BLaER1 treated with 17β-estradiol and CSF1 and Interleukin-3, amounts not matched to agents 10 nM and 100 nM (cell line): ENCODE measurements at regions not wholly inside any gene's neighbourhood (a gene's known extent, or its start where the extent isn't known, plus 50 kb on each side); places are given as distances from the start of the nearest gene placed in this dataset.
"Not testable (repeated sequence)": the region's sequence is repeated elsewhere in the genome, so short reads cannot be mapped to it uniquely, and the experiment has no call there.

Experiments used
- H3K27ac ChIP-seq, 11 experiments: shearing (Covaris generic); formaldehyde crosslinking; 2 replicates each; pipeline ENCODE4 v1.8.1; 2022
- H3K27me3 ChIP-seq, 11 experiments: shearing (Covaris generic); formaldehyde crosslinking; 2 replicates each; pipeline ENCODE4 v1.8.1; 2022
- H3K36me3 ChIP-seq, 11 experiments: shearing (Covaris generic); formaldehyde crosslinking; 2 replicates each; pipeline ENCODE4 v1.8.1; 2022
- H3K4me1 ChIP-seq, 10 experiments: shearing (Covaris generic); formaldehyde crosslinking; 2 replicates each; pipeline ENCODE4 v1.8.1; 2022
- H3K4me2 ChIP-seq, 11 experiments: shearing (Covaris generic); formaldehyde crosslinking; 2 replicates each; pipeline ENCODE4 v1.8.1; 2022
- H3K4me3 ChIP-seq, 10 experiments: shearing (Covaris generic); formaldehyde crosslinking; 2 replicates each; pipeline ENCODE4 v1.8.1; 2022
- H3K9ac ChIP-seq, 11 experiments: shearing (Covaris generic); formaldehyde crosslinking; 2 replicates each; pipeline ENCODE4 v1.8.1; 2022
- H3K9me3 ChIP-seq, 11 experiments: shearing (Covaris generic); formaldehyde crosslinking; replicated peaks in 1 of 11; 2 replicates each; pipeline ENCODE4 v1.8.1; 2022
- H4K20me1 ChIP-seq, 11 experiments: shearing (Covaris generic); formaldehyde crosslinking; 2 replicates each; pipeline ENCODE4 v1.8.1; 2022
- Cebpa-rat ChIP-seq, 11 experiments: shearing (Covaris generic); IDR thresholded peaks; 2 replicates each; pipeline ENCODE4 v1.8.1; 2022

DNA sequence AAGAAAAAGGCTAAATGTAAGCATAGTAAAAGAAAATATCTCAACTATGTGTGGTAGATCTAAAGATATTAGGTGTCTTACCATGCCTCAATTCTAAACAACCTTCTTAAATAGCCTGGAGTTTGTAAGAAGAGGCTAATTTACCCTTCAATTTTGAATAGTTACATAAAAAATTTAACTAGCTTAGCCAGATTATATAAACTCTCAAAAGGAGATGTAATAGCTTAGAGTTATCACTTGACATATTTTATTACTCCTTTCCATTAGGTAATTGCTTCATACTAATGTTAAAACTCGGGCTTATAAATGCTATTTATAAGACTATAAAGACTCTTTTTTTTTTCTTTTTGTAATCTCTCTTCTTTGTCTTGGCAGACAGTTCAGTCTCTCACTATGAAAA is 297.5 kb upstream of the PABPC4L start:
- no peak overlapping the region for H3K4me3 ChIP-seq
- H4K20me1 ChIP-seq: no peaks in the 10 kb centered on the region
- H3K27me3 ChIP-seq: no peaks in the 10 kb centered on the region
- H3K9ac ChIP-seq: no peak overlapping the region
- peaks cover 0 to 15% (median 6%) of the 10 kb centered on the region in 11 experiments; a peak in 11 of 22 replicates for H3K9me3 ChIP-seq
- no peaks in the 10 kb centered on the region for H3K4me1 ChIP-seq
- no peak overlapping the region for H3K27ac ChIP-seq
- no peaks in the 10 kb centered on the region for H3K36me3 ChIP-seq
- no peak for TF ChIP-seq Cebpa-rat (IDR thresholded peaks at IDR 0.05)
- no peak overlapping the region for H3K4me2 ChIP-seq

DNA sequence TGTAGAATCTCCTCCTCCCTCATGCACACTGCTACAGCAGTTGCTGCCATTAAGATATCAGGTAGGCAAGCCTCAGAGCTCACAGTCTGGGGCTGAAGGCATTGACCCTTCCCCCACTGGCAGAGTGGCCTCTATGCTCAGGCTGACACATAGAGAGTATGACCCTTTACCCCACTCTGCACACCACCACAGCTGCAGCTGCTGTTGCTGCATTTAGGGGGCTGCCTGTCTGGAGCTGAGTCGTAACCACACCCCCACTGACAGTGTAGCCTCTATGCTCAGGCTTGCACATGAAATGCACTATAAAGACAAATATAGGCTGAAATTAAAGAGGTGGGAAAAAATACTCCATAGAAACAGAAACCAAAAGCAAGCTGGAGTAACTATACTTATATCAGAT is 289.3 kb upstream of the PABPC4L start:
- H3K27ac ChIP-seq: no peak overlapping the region
- no peak overlapping the region for H3K4me2 ChIP-seq
- no peak overlapping the region for H3K9ac ChIP-seq
- H3K27me3 ChIP-seq: no peaks in the 10 kb centered on the region
- H4K20me1 ChIP-seq: no peaks in the 10 kb centered on the region
- no peaks in the 10 kb centered on the region for H3K36me3 ChIP-seq
- no peak overlapping the region for H3K4me3 ChIP-seq
- no peaks in the 10 kb centered on the region for H3K4me1 ChIP-seq
- H3K9me3 ChIP-seq: 0 out of 22 replicates have a peak, but pooled peaks cover 0 to 6% (median 0%) of the 10 kb centered on the region in 11 experiments
- TF ChIP-seq Cebpa-rat (IDR thresholded peaks at IDR 0.05): no peak

DNA sequence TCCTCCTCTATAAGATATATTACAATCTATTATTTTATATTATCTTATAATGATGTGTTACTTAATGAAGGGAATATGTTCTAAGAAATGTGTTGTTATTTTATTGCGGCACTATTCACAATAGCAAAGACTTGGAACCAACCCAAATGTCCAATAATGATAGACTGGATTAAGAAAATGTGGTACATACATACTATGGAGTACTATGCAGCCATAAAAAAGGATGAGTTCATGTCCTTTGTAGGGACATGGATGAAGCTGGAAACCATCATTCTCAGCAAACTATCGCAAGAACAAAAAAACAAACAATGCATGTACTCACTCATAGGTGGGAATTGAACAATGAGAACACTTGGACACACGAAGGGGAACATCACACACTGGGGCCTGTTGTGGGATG is 281.9 kb upstream of the PABPC4L start:
- not testable (repeated sequence) for H4K20me1 ChIP-seq, H3K36me3 ChIP-seq, H3K4me1 ChIP-seq, H3K4me3 ChIP-seq, H3K27ac ChIP-seq, H3K4me2 ChIP-seq, H3K27me3 ChIP-seq, H3K9me3 ChIP-seq, H3K9ac ChIP-seq

DNA sequence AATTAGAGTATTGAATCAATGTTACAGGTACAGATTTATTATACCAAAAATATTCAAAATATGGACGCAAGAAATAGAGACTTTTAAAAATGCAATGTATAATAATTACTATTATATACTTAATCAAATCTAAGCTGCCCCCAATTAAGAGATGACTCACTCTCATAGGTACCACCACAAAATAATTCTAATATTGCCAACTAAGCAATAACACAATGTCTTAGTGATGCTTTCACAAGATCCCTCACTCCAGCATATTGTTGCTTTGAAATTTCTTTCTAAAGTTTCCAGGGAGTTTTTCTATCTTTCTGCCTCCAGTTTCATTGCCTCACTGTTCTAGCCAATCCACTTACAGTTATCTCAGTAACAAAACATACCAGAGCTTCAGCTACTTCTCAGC is 270.0 kb upstream of the PABPC4L start:
- no peak overlapping the region for H3K4me3 ChIP-seq

DNA sequence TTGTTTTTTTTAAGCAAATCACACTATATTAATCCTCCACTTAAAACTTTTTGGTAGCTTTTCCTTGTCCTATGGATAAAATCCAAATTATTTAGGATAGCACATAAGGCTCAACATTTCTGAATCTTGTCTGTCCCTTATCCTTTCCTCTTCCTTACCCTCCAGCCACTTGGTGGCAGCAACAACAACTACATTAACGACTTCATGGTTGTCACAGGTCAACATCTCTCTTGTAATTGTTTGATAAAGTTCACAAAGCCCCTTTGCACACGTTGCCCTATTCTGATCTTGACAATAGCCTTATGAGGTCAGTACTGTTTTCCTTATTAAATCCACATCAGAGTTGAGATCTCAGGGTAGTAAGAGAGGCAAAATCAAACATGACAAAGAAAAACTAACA is 269.0 kb upstream of the PABPC4L start:
- H3K4me2 ChIP-seq: no peak overlapping the region
- H3K27ac ChIP-seq: no peak overlapping the region
- no peak overlapping the region for H3K4me3 ChIP-seq
- H3K4me1 ChIP-seq: no peaks in the 10 kb centered on the region
- no peak overlapping the region for H3K9ac ChIP-seq
- no peaks in the 10 kb centered on the region for H3K36me3 ChIP-seq
- TF ChIP-seq Cebpa-rat (IDR thresholded peaks at IDR 0.05): no peak
- no peaks in the 10 kb centered on the region for H4K20me1 ChIP-seq
- H3K27me3 ChIP-seq: no peaks in the 10 kb centered on the region
- H3K9me3 ChIP-seq: no peaks in the 10 kb centered on the region

More for the DNA sequence above, 270.0 kb upstream of the PABPC4L start:
- no peaks in the 10 kb centered on the region for H3K4me1 ChIP-seq
- H3K9me3 ChIP-seq: no peaks in the 10 kb centered on the region
- H3K4me2 ChIP-seq: no peak overlapping the region
- no peaks in the 10 kb centered on the region for H3K27me3 ChIP-seq
- TF ChIP-seq Cebpa-rat (IDR thresholded peaks at IDR 0.05): no peak
- no peak overlapping the region for H3K9ac ChIP-seq
- no peaks in the 10 kb centered on the region for H4K20me1 ChIP-seq
- H3K27ac ChIP-seq: no peak overlapping the region
- H3K36me3 ChIP-seq: no peaks in the 10 kb centered on the region

DNA sequence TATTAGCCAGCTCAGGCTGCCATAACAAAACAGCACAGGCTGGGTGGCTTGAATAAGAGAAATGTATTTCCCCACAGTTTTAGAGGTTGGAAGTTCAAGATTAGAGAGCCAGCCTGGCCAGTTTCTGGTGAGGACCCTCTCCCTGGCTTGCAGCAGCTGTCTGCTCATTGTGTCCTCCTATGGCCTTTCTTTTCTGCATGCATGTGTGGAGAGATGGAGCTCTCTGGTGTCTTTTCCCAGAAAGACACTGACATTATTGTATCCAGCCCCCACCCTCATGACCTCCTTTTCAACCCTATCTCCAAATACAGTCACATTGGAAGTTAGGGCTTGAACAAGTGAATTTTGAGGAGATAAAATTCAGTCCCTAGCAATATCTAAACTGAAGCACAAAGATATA is 263.8 kb upstream of the PABPC4L start:
- Histone ChIP-seq H3K9ac (no peak overlapping the region), H3K27me3 (no peaks in the 10 kb centered on the region), H4K20me1 (no peaks in the 10 kb centered on the region), H3K9me3 (peaks cover 0 to 4% (median 2%) of the 10 kb centered on the region in 11 experiments; a peak in 10 of 22 replicates), H3K4me2 (no peak overlapping the region), H3K27ac (no peak overlapping the region), H3K4me1 (no peaks in the 10 kb centered on the region), H3K36me3 (no peaks in the 10 kb centered on the region), H3K4me3 (no peak overlapping the region)
- TF ChIP-seq Cebpa-rat (IDR thresholded peaks at IDR 0.05): no peak

DNA sequence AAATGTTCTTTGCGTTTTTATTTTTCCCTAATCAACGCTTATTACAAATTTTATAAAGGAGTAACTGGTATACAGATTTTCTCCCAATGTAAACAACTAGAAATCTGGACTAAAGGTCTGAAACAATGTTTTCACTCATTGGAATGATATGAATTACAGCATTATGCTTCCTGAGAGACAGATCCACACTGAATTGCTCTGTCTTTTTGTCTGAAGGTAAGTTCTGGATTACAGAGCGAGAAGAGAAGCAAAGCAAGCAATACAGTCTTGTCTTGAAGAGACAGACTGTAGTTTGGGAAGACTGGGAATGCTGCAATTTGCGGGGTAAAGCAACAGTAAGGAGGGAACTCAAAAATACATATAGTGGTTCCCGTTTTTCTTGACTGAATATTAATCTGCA is 262.2 kb upstream of the PABPC4L start:
- peaks cover 8 to 21% (median 14%) of the 10 kb centered on the region in 11 experiments; a peak in 13 of 22 replicates for H3K9me3 ChIP-seq
- no peaks in the 10 kb centered on the region for H3K4me1 ChIP-seq
- H3K36me3 ChIP-seq: no peaks in the 10 kb centered on the region
- no peak for TF ChIP-seq Cebpa-rat (IDR thresholded peaks at IDR 0.05)
- no peak overlapping the region for H3K4me2 ChIP-seq
- H3K27ac ChIP-seq: no peak overlapping the region
- H4K20me1 ChIP-seq: no peaks in the 10 kb centered on the region
- H3K4me3 ChIP-seq: no peak overlapping the region
- H3K27me3 ChIP-seq: no peaks in the 10 kb centered on the region
- no peak overlapping the region for H3K9ac ChIP-seq

DNA sequence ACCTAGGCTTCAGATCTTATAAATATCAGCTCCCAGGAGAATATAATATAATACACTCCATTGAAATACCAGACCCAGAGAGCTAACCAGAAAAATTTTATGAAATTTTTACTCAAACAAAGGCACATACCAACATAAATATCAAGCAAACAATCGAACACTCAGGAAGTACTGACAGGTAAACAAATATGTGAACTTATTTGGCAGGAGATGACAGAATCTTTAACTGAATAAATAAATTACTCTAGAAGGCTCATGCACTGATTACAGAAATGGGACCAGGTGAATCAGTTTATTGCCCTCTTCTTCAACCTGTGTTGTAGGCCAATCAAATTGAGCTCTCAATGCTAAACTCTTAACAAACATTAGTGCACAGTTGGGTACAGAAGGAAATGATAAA is 225.2 kb upstream of the PABPC4L start:
- Histone ChIP-seq H3K9ac (no peak overlapping the region), H3K36me3 (no peaks in the 10 kb centered on the region), H3K4me2 (no peak overlapping the region), H4K20me1 (no peaks in the 10 kb centered on the region), H3K9me3 (0 out of 22 replicates have a peak, but pooled peaks cover 0 to 6% (median 0%) of the 10 kb centered on the region in 11 experiments), H3K27ac (no peak overlapping the region), H3K4me3 (no peak overlapping the region), H3K27me3 (no peaks in the 10 kb centered on the region), H3K4me1 (no peaks in the 10 kb centered on the region)
- TF ChIP-seq Cebpa-rat (IDR thresholded peaks at IDR 0.05): no peak

DNA sequence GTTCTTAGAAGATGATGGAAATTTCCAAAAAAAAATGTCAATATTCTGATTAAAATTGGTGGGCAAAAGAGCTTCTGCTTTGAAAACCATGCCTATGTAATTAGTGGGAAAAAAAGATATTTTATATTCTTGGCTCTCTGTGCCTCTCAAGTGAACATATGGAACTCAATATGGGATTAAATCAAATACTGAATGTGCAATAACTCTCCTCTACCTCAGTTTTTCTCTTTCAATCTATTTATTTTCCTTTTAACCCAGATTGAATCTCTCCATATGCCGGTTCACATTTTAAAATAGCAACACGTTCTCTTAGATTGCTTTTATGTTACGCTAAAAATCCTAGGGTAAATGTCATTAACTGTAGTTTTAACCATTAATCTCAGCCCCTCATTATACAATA is 224.2 kb upstream of the PABPC4L start:
- no peak overlapping the region for H3K9ac ChIP-seq
- no peak for TF ChIP-seq Cebpa-rat (IDR thresholded peaks at IDR 0.05)

DNA sequence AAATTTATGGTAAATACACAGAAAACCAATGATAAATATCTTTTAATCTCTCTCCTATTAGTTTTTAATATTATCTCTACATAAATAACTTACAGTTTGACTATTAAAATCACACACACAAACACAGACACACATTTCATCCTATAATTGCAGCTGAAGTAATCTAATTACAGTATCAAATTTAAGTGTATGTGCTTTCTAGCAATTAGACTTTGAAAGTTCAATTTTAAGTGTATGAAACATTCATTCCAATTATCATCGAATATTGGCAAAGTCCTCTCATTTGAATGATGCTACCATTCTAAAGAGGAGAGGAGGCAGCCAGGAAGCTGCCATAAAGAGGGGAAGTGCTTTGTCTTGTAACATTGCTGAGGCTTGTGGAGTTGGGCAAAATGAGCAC is 221.2 kb upstream of the PABPC4L start:
- Histone ChIP-seq H4K20me1 (no peaks in the 10 kb centered on the region), H3K4me2 (no peak overlapping the region), H3K27me3 (no peaks in the 10 kb centered on the region), H3K9ac (no peak overlapping the region), H3K9me3 (no peaks in the 10 kb centered on the region), H3K27ac (no peak overlapping the region), H3K36me3 (no peaks in the 10 kb centered on the region), H3K4me1 (no peaks in the 10 kb centered on the region), H3K4me3 (no peak overlapping the region)
- TF ChIP-seq Cebpa-rat (IDR thresholded peaks at IDR 0.05): no peak

More for the DNA sequence above, 224.2 kb upstream of the PABPC4L start:
- Histone ChIP-seq H3K9me3 (no peaks in the 10 kb centered on the region), H3K4me3 (no peak overlapping the region), H4K20me1 (no peaks in the 10 kb centered on the region), H3K36me3 (no peaks in the 10 kb centered on the region), H3K4me1 (no peaks in the 10 kb centered on the region), H3K27me3 (no peaks in the 10 kb centered on the region), H3K27ac (no peak overlapping the region), H3K4me2 (no peak overlapping the region)

DNA sequence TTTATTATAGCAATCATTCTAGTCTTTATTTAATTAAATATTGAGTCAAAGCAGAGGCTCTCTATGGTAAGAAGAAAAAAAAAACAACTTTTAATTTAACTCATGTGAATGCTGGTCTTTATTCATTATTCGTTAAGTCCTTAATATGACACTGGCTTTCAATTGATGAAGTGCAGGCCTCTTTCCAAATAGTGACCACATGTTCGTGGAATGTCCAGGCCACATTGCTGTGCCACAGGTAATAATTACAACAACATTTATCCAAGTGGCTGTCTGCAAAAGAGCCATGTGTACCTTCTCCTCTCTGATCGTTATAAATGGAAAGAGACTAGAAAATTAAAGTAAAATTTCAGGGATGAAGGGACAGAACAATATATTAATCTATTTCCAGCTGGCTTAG is 220.1 kb upstream of the PABPC4L start:
- no peak overlapping the region for H3K27ac ChIP-seq
- no peaks in the 10 kb centered on the region for H4K20me1 ChIP-seq
- no peaks in the 10 kb centered on the region for H3K27me3 ChIP-seq
- no peak overlapping the region for H3K9ac ChIP-seq
- H3K4me2 ChIP-seq: no peak overlapping the region
- TF ChIP-seq Cebpa-rat (IDR thresholded peaks at IDR 0.05): no peak
- H3K36me3 ChIP-seq: no peaks in the 10 kb centered on the region
- H3K9me3 ChIP-seq: no peaks in the 10 kb centered on the region
- H3K4me1 ChIP-seq: no peaks in the 10 kb centered on the region
- H3K4me3 ChIP-seq: no peak overlapping the region
